ENCODE measurements at regions not wholly inside any gene's neighbourhood (a gene's known extent, or its start where the extent isn't known, plus 50 kb on each side); places are given as distances from the start of the nearest gene placed in this dataset.

DNA sequence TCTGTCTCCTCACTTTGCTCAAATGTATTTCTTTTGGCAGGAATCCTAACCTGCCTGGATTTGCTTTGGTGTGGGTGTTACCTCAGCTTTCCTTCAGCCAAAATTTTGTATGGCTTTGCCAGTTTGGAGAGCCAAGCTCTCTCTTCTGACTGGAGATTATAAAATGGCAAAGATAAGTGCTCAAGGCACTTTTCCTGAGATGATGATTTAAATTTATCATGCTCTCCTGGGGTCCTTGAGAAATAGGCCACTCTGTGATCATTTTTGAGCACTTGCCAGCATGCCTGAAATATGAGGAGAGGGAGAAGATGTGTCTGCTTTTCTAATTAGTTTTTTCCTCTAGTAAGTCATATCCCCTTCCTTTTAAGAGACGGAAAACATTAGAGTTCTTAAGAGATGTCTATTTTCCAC lies 683.0 kb downstream of the SLC4A3 start:
- no peak for TF ChIP-seq ZMAT4 (CRISPR knock-in tag; IDR thresholded peaks at IDR 0.05)
- TF ChIP-seq ZNF232 (CRISPR knock-in tag; IDR thresholded peaks at IDR 0.05) = no peak
- no peak for TF ChIP-seq ATF1 (CRISPR knock-in tag; IDR thresholded peaks at IDR 0.05)
- no peak for TF ChIP-seq CTCF (IDR thresholded peaks at IDR 0.05)
- TF ChIP-seq ATF3 (CRISPR knock-in tag; conservative IDR thresholded peaks at IDR 0.05) = no peak
- TF ChIP-seq TCF7 (CRISPR knock-in tag; IDR thresholded peaks at IDR 0.05; ENCODE audit: low read depth) = no peak
- no peak for TF ChIP-seq TEAD1 (CRISPR knock-in tag; IDR thresholded peaks at IDR 0.05)
- no peak for TF ChIP-seq HMGXB4 (CRISPR knock-in tag; IDR thresholded peaks at IDR 0.05)
- TF ChIP-seq JUN (CRISPR knock-in tag; IDR thresholded peaks at IDR 0.05) = no peak
- TF ChIP-seq NR3C1 (CRISPR knock-in tag; conservative IDR thresholded peaks at IDR 0.05; ENCODE audit: low read depth) = no peak
- TF ChIP-seq FOXJ3 (CRISPR knock-in tag; IDR thresholded peaks at IDR 0.05; ENCODE audit: borderline replicate concordance) = no peak
- no peak for TF ChIP-seq USF2 (CRISPR knock-in tag; IDR thresholded peaks at IDR 0.05)

Measured in WTC11 (cell line).